Activated B cell treated with CpG ODN at 0.5 μM for 24 hours (primary cell): ENCODE measurements at regions not wholly inside any gene's neighbourhood (a gene's known extent, or its start where the extent isn't known, plus 50 kb on each side); places are given as distances from the start of the nearest gene placed in this dataset.

ENCODE experiments used
- ATAC-seq: fragments of 200-7000 bp; cut with Tn5 transposase; one replicate; pipeline ENCODE4 v1.10.0; 2021; ENCODE audit warnings: low read depth, mild to moderate bottlenecking, moderate library complexity
- CTCF ChIA-PET: fragments of 350-600 bp; sonication (Branson Sonifier 250); formaldehyde crosslinking; loops from one replicate; lab custom pipeline; 2021; ENCODE audit warnings: antibody characterized with exemption; lab: Charles Lee
- POLR2A ChIA-PET: fragments of 350-600 bp; sonication (Branson Sonifier 250); formaldehyde crosslinking; loops from one replicate; lab custom pipeline; 2021; ENCODE audit warnings: antibody characterized with exemption; lab: Charles Lee
- DNase-seq: peaks from one replicate; pipeline ENCODE4 v3.0.0; 2022
- H3K27ac Mint-ChIP-seq: one replicate; pipeline ENCODE4 v1.8.0; 2020; ENCODE audit warnings: mixed read lengths
- H3K27me3 Mint-ChIP-seq: one replicate; pipeline ENCODE4 v1.8.0; 2021; ENCODE audit warnings: mixed read lengths
- H3K36me3 Mint-ChIP-seq: one replicate; pipeline ENCODE4 v1.8.0; 2021; ENCODE audit warnings: low read depth, mixed read lengths
- H3K4me1 Mint-ChIP-seq: one replicate; pipeline ENCODE4 v1.8.0; 2021; ENCODE audit warnings: mixed read lengths
- H3K4me3 Mint-ChIP-seq: one replicate; pipeline ENCODE4 v1.8.0; 2020; ENCODE audit warnings: mild to moderate bottlenecking, mixed read lengths
- H3K9me3 Mint-ChIP-seq: one replicate; pipeline ENCODE4 v1.8.0; 2020; ENCODE audit warnings: mixed read lengths
- CTCF ChIP-seq: fragments of 200-600 bp; IDR thresholded peaks from one replicate; pipeline ENCODE4 v1.8.0; 2022; ENCODE audit warnings: antibody characterized with exemption, mild to moderate bottlenecking
- intact Hi-C: fragments of 100-400 bp; cut with micrococcal nuclease; formaldehyde crosslinking; loops from one replicate; pipeline ENCODE4 v1.15.1; 2024

- H3K4me1 Mint-ChIP-seq, result no peaks in the 10 kb centered on the region
- no peaks in the 10 kb centered on the region for H3K36me3 Mint-ChIP-seq
- CTCF ChIA-PET, result interaction anchor here (1.4 kb wide), 1 partner anchor 25 kb away, joined by 8 read pairs; no protein-coding TSS in a partner anchor
- H3K4me3 Mint-ChIP-seq, result no peak overlapping the region
- intact Hi-C loops, result no loop called here
- H3K27ac Mint-ChIP-seq, result no peak overlapping the region
- H3K27me3 Mint-ChIP-seq, result no peaks in the 10 kb centered on the region
- TF ChIP-seq CTCF, result no peak
- ATAC-seq (no peak), DNase-seq (no peak)
- peaks cover 4% of the 10 kb centered on the region for H3K9me3 Mint-ChIP-seq
- POLR2A ChIA-PET, result no interaction called here
Observed at GRCh38 chr11:128182844-128183243, 404.5 kb downstream of the ETS1 start.

GRCh38 chr11:128181984-128182383, 405.4 kb downstream of the ETS1 start:
- H3K4me1 Mint-ChIP-seq, result no peaks in the 10 kb centered on the region
- ChIA-PET CTCF (interaction anchor here (1.4 kb wide), 1 partner anchor 24 kb away, joined by 8 read pairs; no protein-coding TSS in a partner anchor), POLR2A (interaction anchor here (0.5 kb wide), 1 partner anchor 327 kb away, joined by 11 read pairs; no protein-coding TSS in a partner anchor)
- no peaks in the 10 kb centered on the region for H3K27me3 Mint-ChIP-seq
- intact Hi-C loops, result no loop called here
- no peak for ATAC-seq
- peaks cover 4% of the 10 kb centered on the region for H3K9me3 Mint-ChIP-seq
- no peaks in the 10 kb centered on the region for H3K36me3 Mint-ChIP-seq
- no peak overlapping the region for H3K27ac Mint-ChIP-seq
- no peak for DNase-seq
- TF ChIP-seq CTCF, result no peak
- no peak overlapping the region for H3K4me3 Mint-ChIP-seq

- ChIA-PET POLR2A (no interaction called here), CTCF (no interaction called here)
- Mint-ChIP-seq H3K27me3 (no peaks in the 10 kb centered on the region), H3K36me3 (no peaks in the 10 kb centered on the region), H3K9me3 (peaks cover 4% of the 10 kb centered on the region), H3K4me3 (no peak overlapping the region), H3K4me1 (no peaks in the 10 kb centered on the region), H3K27ac (no peak overlapping the region)
- ATAC-seq (no peak), DNase-seq (no peak)
- intact Hi-C loops, result no loop called here
- TF ChIP-seq CTCF, result no peak
Observed at GRCh38 chr11:128181088-128181480, 406.3 kb downstream of the ETS1 start.

GRCh38 chr11:128180441-128181087, 406.8 kb downstream of the ETS1 start:
- no peak overlapping the region for H3K4me3 Mint-ChIP-seq
- ChIA-PET POLR2A (no interaction called here), CTCF (no interaction called here)
- H3K4me1 Mint-ChIP-seq, result no peaks in the 10 kb centered on the region
- H3K27ac Mint-ChIP-seq, result no peak overlapping the region
- H3K36me3 Mint-ChIP-seq, result no peaks in the 10 kb centered on the region
- DNase-seq (no peak), ATAC-seq (no peak)
- H3K9me3 Mint-ChIP-seq, result peaks cover 4% of the 10 kb centered on the region
- intact Hi-C loops, result no loop called here
- no peak for TF ChIP-seq CTCF
- no peaks in the 10 kb centered on the region for H3K27me3 Mint-ChIP-seq

- no peak overlapping the region for H3K27ac Mint-ChIP-seq
- H3K27me3 Mint-ChIP-seq, result no peaks in the 10 kb centered on the region
- H3K36me3 Mint-ChIP-seq, result no peaks in the 10 kb centered on the region
- intact Hi-C loops, result no loop called here
- ChIA-PET CTCF (no interaction called here), POLR2A (no interaction called here)
- no peak for ATAC-seq
- H3K4me3 Mint-ChIP-seq, result no peak overlapping the region
- H3K9me3 Mint-ChIP-seq, result no peaks in the 10 kb centered on the region
- no peak for DNase-seq
- no peaks in the 10 kb centered on the region for H3K4me1 Mint-ChIP-seq
- TF ChIP-seq CTCF, result no peak
Observed at GRCh38 chr11:128179512-128179911, 407.8 kb downstream of the ETS1 start.
